ENCODE measurements at regions not wholly inside any gene's neighbourhood (a gene's known extent, or its start where the extent isn't known, plus 50 kb on each side); places are given as distances from the start of the nearest gene placed in this dataset.
"Not testable (repeated sequence)": the region's sequence is repeated elsewhere in the genome, so short reads cannot be mapped to it uniquely, and the experiment has no call there.

- no peaks in the 10 kb centered on the region for H3K4me1 ChIP-seq (ENCODE audit: control insufficient read depth, insufficient read depth, low read length)
- H3K27ac ChIP-seq (ENCODE audit: low read length), result no peak overlapping the region
- no peaks in the 10 kb centered on the region for H3K36me3 ChIP-seq (ENCODE audit: control insufficient read depth, insufficient read depth, low read length)
- no peak overlapping the region for H3K4me3 ChIP-seq (ENCODE audit: low read length)
- WGBS (ENCODE audit: insufficient coverage), result 94% methylated on average over 2 of the region's 5 CpGs
- H3K27me3 ChIP-seq (ENCODE audit: control insufficient read depth, insufficient read depth, low read length), result no peaks in the 10 kb centered on the region
- no peak for DNase-seq
- H3K9me3 ChIP-seq (replicated peaks; ENCODE audit: control insufficient read depth, low read depth, low read length), result no peaks in the 10 kb centered on the region
Observed at GRCh38 chr10:8314486-8314885, 260.0 kb downstream of the GATA3 start.

- no CpG with 5 or more reads among the region's 1 CpG for WGBS (ENCODE audit: insufficient coverage)
Observed at GRCh38 chr10:8315619-8316021, 261.1 kb downstream of the GATA3 start.

GRCh38 chr10:8316284-8316683, 261.8 kb downstream of the GATA3 start:
- no peak for DNase-seq
- no peaks in the 10 kb centered on the region for H3K9me3 ChIP-seq (replicated peaks; ENCODE audit: control insufficient read depth, low read depth, low read length)
- no peak overlapping the region for H3K27ac ChIP-seq (ENCODE audit: low read length)
- 67% methylated on average over 1 of the region's 6 CpGs for WGBS (ENCODE audit: insufficient coverage)
- H3K4me1 ChIP-seq (ENCODE audit: control insufficient read depth, insufficient read depth, low read length), result no peaks in the 10 kb centered on the region
- H3K4me3 ChIP-seq (ENCODE audit: low read length), result no peak overlapping the region
- H3K36me3 ChIP-seq (ENCODE audit: control insufficient read depth, insufficient read depth, low read length), result no peaks in the 10 kb centered on the region
- no peaks in the 10 kb centered on the region for H3K27me3 ChIP-seq (ENCODE audit: control insufficient read depth, insufficient read depth, low read length)

More at GRCh38 chr10:8315619-8316021, 261.1 kb downstream of the GATA3 start:
- Histone ChIP-seq H3K4me3 (ENCODE audit: low read length) (no peak overlapping the region), H3K27me3 (ENCODE audit: control insufficient read depth, insufficient read depth, low read length) (no peaks in the 10 kb centered on the region), H3K4me1 (ENCODE audit: control insufficient read depth, insufficient read depth, low read length) (no peaks in the 10 kb centered on the region), H3K9me3 (replicated peaks; ENCODE audit: control insufficient read depth, low read depth, low read length) (no peaks in the 10 kb centered on the region), H3K27ac (ENCODE audit: low read length) (no peak overlapping the region), H3K36me3 (ENCODE audit: control insufficient read depth, insufficient read depth, low read length) (no peaks in the 10 kb centered on the region)
- no peak for DNase-seq

DNA sequence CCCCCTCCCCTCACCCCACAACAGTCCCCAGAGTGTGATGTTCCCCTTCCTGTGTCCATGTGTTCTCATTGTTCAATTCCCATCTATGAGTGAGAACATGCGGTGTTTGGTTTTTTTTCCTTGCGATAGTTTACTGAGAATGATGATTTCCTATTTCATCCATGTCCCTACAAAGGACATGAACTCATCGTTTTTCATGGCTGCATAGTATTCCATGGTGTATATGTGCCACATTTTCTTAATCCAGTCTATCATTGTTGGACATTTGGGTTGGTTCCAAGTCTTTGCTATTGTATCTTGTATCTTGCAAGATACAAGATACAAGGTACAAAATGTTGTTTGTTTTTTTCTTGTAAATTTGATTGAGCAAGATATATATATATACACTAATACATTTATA, 263.9 kb downstream of the GATA3 start:
- not testable (repeated sequence) for H3K27me3 ChIP-seq (ENCODE audit: control insufficient read depth, insufficient read depth, low read length); H3K4me1 ChIP-seq (ENCODE audit: control insufficient read depth, insufficient read depth, low read length); H3K9me3 ChIP-seq (replicated peaks; ENCODE audit: control insufficient read depth, low read depth, low read length); DNase-seq; H3K27ac ChIP-seq (ENCODE audit: low read length); H3K36me3 ChIP-seq (ENCODE audit: control insufficient read depth, insufficient read depth, low read length); H3K4me3 ChIP-seq (ENCODE audit: low read length)
- WGBS (ENCODE audit: insufficient coverage), result no CpG with 5 or more reads among the region's 3 CpGs

DNA sequence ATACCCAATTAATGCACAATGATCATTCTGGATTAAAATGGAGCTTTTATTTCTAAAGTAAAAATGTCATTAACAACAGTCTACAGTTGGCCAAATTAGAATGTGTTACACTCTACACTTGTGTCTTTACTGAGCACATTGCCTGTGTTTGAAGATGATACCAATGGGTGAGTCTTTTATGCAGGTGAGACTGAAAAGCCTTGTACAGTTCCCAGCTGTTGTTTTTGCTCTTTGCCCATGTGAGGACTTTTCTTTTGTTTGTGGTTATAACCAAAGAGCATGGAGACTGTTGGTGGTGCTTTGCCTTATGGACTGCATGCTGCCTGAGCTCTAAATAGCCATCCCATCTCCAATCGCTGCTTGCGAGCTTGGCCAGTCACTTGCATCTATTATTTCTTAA, 264.5 kb downstream of the GATA3 start:
- Histone ChIP-seq H3K9me3 (replicated peaks; ENCODE audit: control insufficient read depth, low read depth, low read length) (no peaks in the 10 kb centered on the region), H3K27me3 (ENCODE audit: control insufficient read depth, insufficient read depth, low read length) (no peaks in the 10 kb centered on the region), H3K27ac (ENCODE audit: low read length) (no peak overlapping the region), H3K4me1 (ENCODE audit: control insufficient read depth, insufficient read depth, low read length) (no peaks in the 10 kb centered on the region), H3K4me3 (ENCODE audit: low read length) (no peak overlapping the region), H3K36me3 (ENCODE audit: control insufficient read depth, insufficient read depth, low read length) (no peaks in the 10 kb centered on the region)
- no peak for DNase-seq
- whole genome bisulfite sequencing (ENCODE audit: insufficient coverage), result no CpG with 5 or more reads among the region's 2 CpGs

- no peaks in the 10 kb centered on the region for H3K4me1 ChIP-seq (ENCODE audit: control insufficient read depth, insufficient read depth, low read length)
- H3K36me3 ChIP-seq (ENCODE audit: control insufficient read depth, insufficient read depth, low read length), result no peaks in the 10 kb centered on the region
- no peak for DNase-seq
Observed at GRCh38 chr10:8319704-8320103, 265.2 kb downstream of the GATA3 start.

DNA sequence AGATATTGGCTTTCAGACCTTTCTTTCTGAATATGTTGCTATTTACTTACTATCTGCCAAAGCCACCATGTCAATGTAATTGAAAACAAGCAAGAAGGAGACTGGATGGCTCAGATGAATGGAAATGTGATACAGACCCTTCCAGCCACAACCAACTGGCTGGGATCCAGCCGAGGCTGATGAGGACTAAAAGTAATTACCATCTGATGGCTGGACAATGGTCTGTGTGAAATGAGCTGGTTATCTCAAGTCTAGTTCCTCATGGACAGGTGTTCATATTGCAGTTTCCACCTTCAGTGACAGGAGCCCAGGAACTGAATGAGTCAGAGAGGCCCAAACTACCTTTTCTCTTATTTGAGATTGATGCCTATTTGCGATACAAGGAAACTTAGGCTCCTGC, 267.5 kb downstream of the GATA3 start:
- WGBS (ENCODE audit: insufficient coverage), result no CpG with 5 or more reads among the region's 2 CpGs
- Histone ChIP-seq H3K27ac (ENCODE audit: low read length) (no peak overlapping the region), H3K27me3 (ENCODE audit: control insufficient read depth, insufficient read depth, low read length) (no peaks in the 10 kb centered on the region), H3K4me1 (ENCODE audit: control insufficient read depth, insufficient read depth, low read length) (no peaks in the 10 kb centered on the region), H3K9me3 (replicated peaks; ENCODE audit: control insufficient read depth, low read depth, low read length) (no peaks in the 10 kb centered on the region), H3K4me3 (ENCODE audit: low read length) (no peak overlapping the region), H3K36me3 (ENCODE audit: control insufficient read depth, insufficient read depth, low read length) (no peaks in the 10 kb centered on the region)
- DNase-seq, result no peak

More at GRCh38 chr10:8319704-8320103, 265.2 kb downstream of the GATA3 start:
- no peak overlapping the region for H3K27ac ChIP-seq (ENCODE audit: low read length)
- H3K4me3 ChIP-seq (ENCODE audit: low read length), result no peak overlapping the region
- no peaks in the 10 kb centered on the region for H3K9me3 ChIP-seq (replicated peaks; ENCODE audit: control insufficient read depth, low read depth, low read length)
- no peaks in the 10 kb centered on the region for H3K27me3 ChIP-seq (ENCODE audit: control insufficient read depth, insufficient read depth, low read length)

DNA sequence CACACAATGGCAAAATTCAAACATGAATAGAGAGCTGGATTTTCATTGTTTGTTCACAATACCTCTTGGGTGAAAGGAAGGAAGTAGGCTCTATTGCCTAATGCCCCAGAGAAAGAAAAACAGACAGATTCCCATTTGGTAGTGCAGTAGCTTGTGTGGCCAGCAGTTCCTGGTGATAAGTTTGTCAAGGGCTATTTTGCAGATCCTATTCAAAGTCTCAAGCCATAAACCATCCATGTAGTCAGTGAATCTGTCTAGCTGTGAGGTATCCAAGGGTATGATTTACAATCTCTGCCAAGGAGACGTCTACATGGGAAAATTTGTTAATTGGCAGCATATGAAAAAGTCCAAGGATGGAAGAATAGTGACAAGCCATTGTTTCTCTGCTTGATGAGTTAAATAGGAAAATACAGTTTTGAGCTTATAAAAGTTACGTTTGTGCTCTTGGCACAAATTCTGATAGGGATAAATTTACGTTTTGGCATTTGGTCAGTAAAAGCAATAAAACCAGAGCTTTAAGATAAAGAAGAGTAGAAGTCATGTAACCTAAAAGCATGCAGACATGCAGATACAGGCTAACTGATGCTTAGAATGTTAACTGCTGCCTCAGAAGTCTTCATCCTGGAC, 269.1 kb downstream of the GATA3 start:
- Histone ChIP-seq H3K4me1 (ENCODE audit: control insufficient read depth, insufficient read depth, low read length) (no peaks in the 10 kb centered on the region), H3K9me3 (replicated peaks; ENCODE audit: control insufficient read depth, low read depth, low read length) (no peaks in the 10 kb centered on the region), H3K4me3 (ENCODE audit: low read length) (no peak overlapping the region), H3K27ac (ENCODE audit: low read length) (no peak overlapping the region), H3K36me3 (ENCODE audit: control insufficient read depth, insufficient read depth, low read length) (no peaks in the 10 kb centered on the region), H3K27me3 (ENCODE audit: control insufficient read depth, insufficient read depth, low read length) (no peaks in the 10 kb centered on the region)
- 22% methylated on average over 3 of the region's 3 CpGs for WGBS (ENCODE audit: insufficient coverage)
- no peak for DNase-seq

GRCh38 chr10:8325024-8325980, 270.8 kb downstream of the GATA3 start:
- no peak overlapping the region for H3K27ac ChIP-seq (ENCODE audit: low read length)
- no peaks in the 10 kb centered on the region for H3K36me3 ChIP-seq (ENCODE audit: control insufficient read depth, insufficient read depth, low read length)
- no peaks in the 10 kb centered on the region for H3K9me3 ChIP-seq (replicated peaks; ENCODE audit: control insufficient read depth, low read depth, low read length)
- H3K4me3 ChIP-seq (ENCODE audit: low read length), result no peak overlapping the region
- H3K27me3 ChIP-seq (ENCODE audit: control insufficient read depth, insufficient read depth, low read length), result no peaks in the 10 kb centered on the region
- no peak for DNase-seq
- no CpG with 5 or more reads among the region's 6 CpGs for WGBS (ENCODE audit: insufficient coverage)
- no peaks in the 10 kb centered on the region for H3K4me1 ChIP-seq (ENCODE audit: control insufficient read depth, insufficient read depth, low read length)

GRCh38 chr10:8326396-8327139, 272.1 kb downstream of the GATA3 start:
- Histone ChIP-seq H3K4me3 (ENCODE audit: low read length) (no peak overlapping the region), H3K27me3 (ENCODE audit: control insufficient read depth, insufficient read depth, low read length) (peaks cover 8% of the 10 kb centered on the region), H3K36me3 (ENCODE audit: control insufficient read depth, insufficient read depth, low read length) (no peaks in the 10 kb centered on the region), H3K4me1 (ENCODE audit: control insufficient read depth, insufficient read depth, low read length) (no peaks in the 10 kb centered on the region), H3K27ac (ENCODE audit: low read length) (no peak overlapping the region), H3K9me3 (replicated peaks; ENCODE audit: control insufficient read depth, low read depth, low read length) (no peaks in the 10 kb centered on the region)
- no peak for DNase-seq
- 75% methylated on average over 5 of the region's 18 CpGs for WGBS (ENCODE audit: insufficient coverage)
